K562 (cell line): ENCODE measurements at regions not wholly inside any gene's neighbourhood (a gene's known extent, or its start where the extent isn't known, plus 50 kb on each side); places are given as distances from the start of the nearest gene placed in this dataset.

Experiments used
- BRD4 ChIP-seq: fragments of 200-600 bp; sonication (generic); IDR thresholded peaks from 2 replicates; pipeline ENCODE4 v1.6.1; 2017; ENCODE audit warnings: inconsistent platforms
- HCFC1 ChIP-seq: IDR thresholded peaks from 2 replicates; pipeline ENCODE4 v1.6.1; 2012; ENCODE audit warnings: low read depth, low read length, improper control_type of control experiment
- ZC3H8 ChIP-seq: fragments of 450-650 bp; IDR thresholded peaks from 2 replicates; pipeline ENCODE4 v1.6.1; 2017
- ZNF449 ChIP-seq: fragments of 250-450 bp; sonication (Bioruptor Pico); IDR thresholded peaks from 2 replicates; pipeline ENCODE4 v1.8.0; 2022; ENCODE audit warnings: moderate library complexity, mild to moderate bottlenecking, inconsistent platforms
- TF ChIP-seq, protein P1 (sequence below): conservative IDR thresholded peaks from 2 replicates; pipeline ENCODE4 v1.6.1; 2011; ENCODE audit warnings: low read depth, mild to moderate bottlenecking, low read length; ENCODE audit not compliant: control insufficient read depth

GRCh38 chr10:44293842-44294241 lies 91.1 kb downstream of the CXCL12 start:
- TF ChIP-seq HCFC1 (no peak), ZNF449 (CRISPR knock-in tag) (no peak), BRD4 (no peak), ZC3H8 (no peak)
- TF ChIP-seq, protein P1, sequence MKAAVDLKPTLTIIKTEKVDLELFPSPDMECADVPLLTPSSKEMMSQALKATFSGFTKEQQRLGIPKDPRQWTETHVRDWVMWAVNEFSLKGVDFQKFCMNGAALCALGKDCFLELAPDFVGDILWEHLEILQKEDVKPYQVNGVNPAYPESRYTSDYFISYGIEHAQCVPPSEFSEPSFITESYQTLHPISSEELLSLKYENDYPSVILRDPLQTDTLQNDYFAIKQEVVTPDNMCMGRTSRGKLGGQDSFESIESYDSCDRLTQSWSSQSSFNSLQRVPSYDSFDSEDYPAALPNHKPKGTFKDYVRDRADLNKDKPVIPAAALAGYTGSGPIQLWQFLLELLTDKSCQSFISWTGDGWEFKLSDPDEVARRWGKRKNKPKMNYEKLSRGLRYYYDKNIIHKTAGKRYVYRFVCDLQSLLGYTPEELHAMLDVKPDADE: no peak
